ENCODE measurements at regions not wholly inside any gene's neighbourhood (a gene's known extent, or its start where the extent isn't known, plus 50 kb on each side); places are given as distances from the start of the nearest gene placed in this dataset.

DNA sequence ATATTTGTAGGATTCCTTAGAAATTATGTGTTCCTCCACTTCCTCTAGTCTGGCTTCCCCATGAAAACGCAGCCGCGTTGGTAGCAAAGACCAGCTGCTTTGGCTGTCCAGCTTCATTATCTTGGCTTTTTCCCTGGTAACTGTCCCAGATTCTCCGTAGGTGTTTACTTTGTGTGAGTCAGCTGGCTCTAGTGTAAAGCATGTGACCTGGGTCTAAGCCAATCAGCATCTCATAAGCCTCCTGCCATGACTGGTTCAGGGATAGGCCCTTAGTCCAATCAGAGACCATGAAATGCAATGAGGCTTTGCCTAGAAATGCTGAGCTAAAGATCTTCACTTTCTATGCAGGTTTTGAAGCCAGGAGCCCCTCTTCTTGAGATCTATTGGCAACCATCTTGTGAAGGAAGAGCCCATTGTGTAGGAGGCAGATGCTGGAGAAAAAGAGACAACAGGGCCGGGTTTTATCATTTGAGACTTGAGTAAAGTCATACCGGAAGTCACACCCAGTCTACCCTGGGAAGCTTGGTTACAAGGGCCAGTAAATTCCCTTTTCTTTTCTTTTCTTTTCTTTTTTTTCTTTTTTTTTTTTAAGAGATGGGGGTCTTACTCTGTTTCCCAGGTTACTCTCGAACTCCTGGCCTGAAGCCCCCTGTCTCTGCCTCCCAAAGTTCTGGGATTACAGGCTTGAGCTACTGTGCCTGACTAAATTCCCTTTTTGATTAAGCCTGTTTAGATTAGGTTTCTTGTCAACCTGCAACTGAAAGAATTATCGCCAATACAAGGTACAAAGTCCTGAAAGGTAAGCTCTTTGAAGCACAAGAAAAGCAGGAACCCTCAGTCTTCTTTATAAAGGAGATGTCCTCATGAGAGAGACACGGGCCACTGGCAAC lies 256.5 kb upstream of the RREB1 start:
- H3K27ac ChIP-seq (ENCODE audit: extremely low read depth, low read depth, low read length): peak overlapping the region; percentile 53
- ATAC-seq: peak; percentile 99
- TF ChIP-seq, protein P1, sequence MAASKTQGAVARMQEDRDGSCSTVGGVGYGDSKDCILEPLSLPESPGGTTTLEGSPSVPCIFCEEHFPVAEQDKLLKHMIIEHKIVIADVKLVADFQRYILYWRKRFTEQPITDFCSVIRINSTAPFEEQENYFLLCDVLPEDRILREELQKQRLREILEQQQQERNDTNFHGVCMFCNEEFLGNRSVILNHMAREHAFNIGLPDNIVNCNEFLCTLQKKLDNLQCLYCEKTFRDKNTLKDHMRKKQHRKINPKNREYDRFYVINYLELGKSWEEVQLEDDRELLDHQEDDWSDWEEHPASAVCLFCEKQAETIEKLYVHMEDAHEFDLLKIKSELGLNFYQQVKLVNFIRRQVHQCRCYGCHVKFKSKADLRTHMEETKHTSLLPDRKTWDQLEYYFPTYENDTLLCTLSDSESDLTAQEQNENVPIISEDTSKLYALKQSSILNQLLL (CRISPR knock-in tag; IDR thresholded peaks at IDR 0.05; ENCODE audit: borderline replicate concordance): no peak
- TF ChIP-seq EWSR1 (IDR thresholded peaks at IDR 0.05; ENCODE audit: borderline replicate concordance, low read depth, partially characterized antibody) (no peak), NR2C2 (CRISPR knock-in tag; IDR thresholded peaks at IDR 0.05) (no peak), NR2C2 (tag; IDR thresholded peaks at IDR 0.05) (peak; percentile 38; the same call in 1 of the 2 replicates), FOXA3 (CRISPR knock-in tag; conservative IDR thresholded peaks at IDR 0.05 in 1 of 2, IDR thresholded peaks at IDR 0.05 in 1 of 2) (peak; percentile 99 to 100), ZBTB17 (CRISPR knock-in tag; IDR thresholded peaks at IDR 0.05) (no peak), KDM5B (IDR thresholded peaks at IDR 0.05; ENCODE audit: insufficient replicate concordance, low read depth, low read length) (no peak), XRCC4 (IDR thresholded peaks at IDR 0.05; ENCODE audit: extremely low read depth, insufficient read depth, insufficient read length) (no peak), ESRRA (IDR thresholded peaks at IDR 0.05; ENCODE audit: borderline replicate concordance, low read depth) (no peak), NUFIP1 (IDR thresholded peaks at IDR 0.05; ENCODE audit: partially characterized antibody) (no peak), PYGO2 (tag; IDR thresholded peaks at IDR 0.05) (0 out of 2 replicates have a peak, but pooled peaks have one; percentile 26)
- TF ChIP-seq, protein P2, sequence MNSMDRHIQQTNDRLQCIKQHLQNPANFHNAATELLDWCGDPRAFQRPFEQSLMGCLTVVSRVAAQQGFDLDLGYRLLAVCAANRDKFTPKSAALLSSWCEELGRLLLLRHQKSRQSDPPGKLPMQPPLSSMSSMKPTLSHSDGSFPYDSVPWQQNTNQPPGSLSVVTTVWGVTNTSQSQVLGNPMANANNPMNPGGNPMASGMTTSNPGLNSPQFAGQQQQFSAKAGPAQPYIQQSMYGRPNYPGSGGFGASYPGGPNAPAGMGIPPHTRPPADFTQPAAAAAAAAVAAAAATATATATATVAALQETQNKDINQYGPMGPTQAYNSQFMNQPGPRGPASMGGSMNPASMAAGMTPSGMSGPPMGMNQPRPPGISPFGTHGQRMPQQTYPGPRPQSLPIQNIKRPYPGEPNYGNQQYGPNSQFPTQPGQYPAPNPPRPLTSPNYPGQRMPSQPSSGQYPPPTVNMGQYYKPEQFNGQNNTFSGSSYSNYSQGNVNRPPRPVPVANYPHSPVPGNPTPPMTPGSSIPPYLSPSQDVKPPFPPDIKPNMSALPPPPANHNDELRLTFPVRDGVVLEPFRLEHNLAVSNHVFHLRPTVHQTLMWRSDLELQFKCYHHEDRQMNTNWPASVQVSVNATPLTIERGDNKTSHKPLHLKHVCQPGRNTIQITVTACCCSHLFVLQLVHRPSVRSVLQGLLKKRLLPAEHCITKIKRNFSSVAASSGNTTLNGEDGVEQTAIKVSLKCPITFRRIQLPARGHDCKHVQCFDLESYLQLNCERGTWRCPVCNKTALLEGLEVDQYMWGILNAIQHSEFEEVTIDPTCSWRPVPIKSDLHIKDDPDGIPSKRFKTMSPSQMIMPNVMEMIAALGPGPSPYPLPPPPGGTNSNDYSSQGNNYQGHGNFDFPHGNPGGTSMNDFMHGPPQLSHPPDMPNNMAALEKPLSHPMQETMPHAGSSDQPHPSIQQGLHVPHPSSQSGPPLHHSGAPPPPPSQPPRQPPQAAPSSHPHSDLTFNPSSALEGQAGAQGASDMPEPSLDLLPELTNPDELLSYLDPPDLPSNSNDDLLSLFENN (IDR thresholded peaks at IDR 0.05; ENCODE audit: low read depth in 2 of 2, low read length in 2 of 2): no peak
- TF ChIP-seq, protein P3, sequence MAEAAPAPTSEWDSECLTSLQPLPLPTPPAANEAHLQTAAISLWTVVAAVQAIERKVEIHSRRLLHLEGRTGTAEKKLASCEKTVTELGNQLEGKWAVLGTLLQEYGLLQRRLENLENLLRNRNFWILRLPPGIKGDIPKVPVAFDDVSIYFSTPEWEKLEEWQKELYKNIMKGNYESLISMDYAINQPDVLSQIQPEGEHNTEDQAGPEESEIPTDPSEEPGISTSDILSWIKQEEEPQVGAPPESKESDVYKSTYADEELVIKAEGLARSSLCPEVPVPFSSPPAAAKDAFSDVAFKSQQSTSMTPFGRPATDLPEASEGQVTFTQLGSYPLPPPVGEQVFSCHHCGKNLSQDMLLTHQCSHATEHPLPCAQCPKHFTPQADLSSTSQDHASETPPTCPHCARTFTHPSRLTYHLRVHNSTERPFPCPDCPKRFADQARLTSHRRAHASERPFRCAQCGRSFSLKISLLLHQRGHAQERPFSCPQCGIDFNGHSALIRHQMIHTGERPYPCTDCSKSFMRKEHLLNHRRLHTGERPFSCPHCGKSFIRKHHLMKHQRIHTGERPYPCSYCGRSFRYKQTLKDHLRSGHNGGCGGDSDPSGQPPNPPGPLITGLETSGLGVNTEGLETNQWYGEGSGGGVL (CRISPR knock-in tag; IDR thresholded peaks at IDR 0.05): no peak

More for the DNA sequence above, 256.5 kb upstream of the RREB1 start:
- FAIRE-seq: peak; percentile 97
- H3K9ac ChIP-seq (ENCODE audit: insufficient read depth in 1 of 2, low read depth in 2 of 2, low read length in 2 of 2): no peak overlapping the region
- H3K79me2 ChIP-seq (ENCODE audit: control insufficient read depth, insufficient read depth, low read length): no peaks in the 10 kb centered on the region
- H2AFZ ChIP-seq (ENCODE audit: low read depth, low read length): peak overlapping the region; percentile 99
- no peaks in the 10 kb centered on the region for H3K9me3 ChIP-seq (replicated peaks; ENCODE audit: control insufficient read depth, insufficient read depth, low read depth, low read length)
- H3K9me1 ChIP-seq (ENCODE audit: control insufficient read depth, insufficient read depth, low read length): no peaks in the 10 kb centered on the region
- CTCF ChIA-PET (ENCODE audit: low intra/inter-chr PET ratio): no interaction called here
- H3K27me3 ChIP-seq (ENCODE audit: control insufficient read depth in 2 of 2, insufficient read depth in 2 of 2, low read length in 2 of 2): no peaks in the 10 kb centered on the region
- no peaks in the 10 kb centered on the region for H3K36me3 ChIP-seq (ENCODE audit: control insufficient read depth, insufficient read depth, low read length)
- peaks cover 3 to 10% of the 10 kb centered on the region in 2 experiments for H3K4me1 ChIP-seq (replicated peaks in 1 of 2; ENCODE audit: control insufficient read depth in 2 of 2, insufficient read depth in 2 of 2, low read length in 2 of 2)
- no peaks in the 10 kb centered on the region for H4K20me1 ChIP-seq (replicated peaks; ENCODE audit: control insufficient read depth, insufficient read depth, low read length)
- no peak overlapping the region for H3K4me3 ChIP-seq
- DNase-seq (ENCODE audit: extremely low read depth in 1 of 4, low spot score in 3 of 4): peak; percentile 85 to 94 (median 93)
- WGBS (ENCODE audit: insufficient coverage, low coverage, missing lambda C conversion rate): 37% methylated on average over 9 of the region's 9 CpGs
- H3K4me2 ChIP-seq (ENCODE audit: insufficient read depth, low read length): peak overlapping the region; percentile 47; the same call in 1 of the 2 replicates
- POLR2A ChIA-PET: interaction anchor here (0.6 to 1.6 kb wide), 10 partner anchors 9 to 600 kb away, joined by 3 to 9 read pairs (median 3); no protein-coding TSS in a partner anchor
- intact Hi-C loops (cut with micrococcal nuclease) (no loop called here), in situ Hi-C loops (cut with MboI) (no loop called here)
- BruUV-seq (replicated peaks): no TSS peak

Data from K562 (cell line).